Activated naive CD8-positive, alpha-beta T cell treated with anti-CD3 and anti-CD28 coated beads, Interleukin-2, amount 10 ng/mL, durations not matched to agents 7 days and 5 days (primary cell): ENCODE measurements at regions not wholly inside any gene's neighbourhood (a gene's known extent, or its start where the extent isn't known, plus 50 kb on each side); places are given as distances from the start of the nearest gene placed in this dataset.

Source experiments
- ATAC-seq: fragments of 150-1000 bp; cut with Tn5 transposase; one replicate; pipeline ENCODE4 v1.10.0; 2021; ENCODE audit warnings: low read depth, moderate library complexity
- POLR2A ChIA-PET: fragments of 350-600 bp; sonication (Branson Sonifier 250); formaldehyde crosslinking; loops from one replicate; lab custom pipeline; 2021; ENCODE audit warnings: antibody characterized with exemption; lab: Charles Lee
- DNase-seq: peaks from one replicate; pipeline ENCODE4 v3.0.0; 2021
- H3K27ac Mint-ChIP-seq: one replicate; pipeline ENCODE4 v1.8.0; 2022; ENCODE audit warnings: mild to moderate bottlenecking, mixed read lengths
- H3K27me3 Mint-ChIP-seq: one replicate; pipeline ENCODE4 v1.8.0; 2022; ENCODE audit warnings: mild to moderate bottlenecking, moderate library complexity, mixed read lengths
- H3K36me3 Mint-ChIP-seq: one replicate; pipeline ENCODE4 v1.8.0; 2021; ENCODE audit warnings: mild to moderate bottlenecking, mixed read lengths
- H3K4me1 Mint-ChIP-seq: one replicate; pipeline ENCODE4 v1.8.0; 2021; ENCODE audit warnings: mixed read lengths
- H3K4me3 Mint-ChIP-seq: one replicate; pipeline ENCODE4 v1.8.0; 2022; ENCODE audit warnings: mild to moderate bottlenecking, moderate library complexity, mixed read lengths
- H3K9me3 Mint-ChIP-seq: one replicate; pipeline ENCODE4 v1.8.0; 2021; ENCODE audit warnings: mixed read lengths

- H3K4me1 Mint-ChIP-seq: no peaks in the 10 kb centered on the region
- no peaks in the 10 kb centered on the region for H3K9me3 Mint-ChIP-seq
- no peaks in the 10 kb centered on the region for H3K36me3 Mint-ChIP-seq
- no peak for ATAC-seq
- POLR2A ChIA-PET: no interaction called here
- DNase-seq: no peak
- no peak overlapping the region for H3K4me3 Mint-ChIP-seq
- H3K27me3 Mint-ChIP-seq: peaks cover 5% of the 10 kb centered on the region
- H3K27ac Mint-ChIP-seq: no peak overlapping the region
These were observed 1505.2 kb downstream of the TBC1D22A start for GRCh38 chr22:48267681-48268080.

DNA sequence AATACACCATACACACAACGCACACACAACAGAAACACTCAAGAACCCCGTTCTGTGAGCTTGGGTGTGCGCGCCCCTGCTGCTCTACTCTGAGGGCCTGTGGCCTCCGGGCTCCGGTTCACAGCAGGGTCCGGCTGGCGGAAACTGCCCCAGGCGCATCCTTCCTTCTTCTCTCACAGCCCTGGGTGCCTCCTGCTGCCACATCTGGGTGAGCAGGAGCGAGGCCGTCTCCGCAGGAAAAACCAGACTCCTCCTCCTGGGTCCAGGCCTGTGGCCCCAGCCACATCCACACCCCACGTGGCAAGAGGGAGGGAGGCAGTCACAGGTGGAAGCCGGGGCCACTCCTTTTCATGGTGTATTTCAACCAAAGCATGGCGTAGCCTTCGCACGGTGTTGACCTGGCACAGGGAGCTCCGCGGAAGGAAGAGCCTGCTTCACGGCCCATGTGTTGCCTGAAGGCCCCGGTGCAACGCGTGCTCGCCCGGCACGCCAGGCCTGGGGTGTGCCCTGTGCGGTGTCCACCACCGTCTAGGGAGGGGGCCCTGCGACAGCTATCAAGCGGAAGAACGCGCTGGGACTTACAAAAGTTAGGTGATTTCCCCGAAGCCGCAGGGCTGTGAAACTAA, 1502.7 kb downstream of the TBC1D22A start:
- POLR2A ChIA-PET: no interaction called here
- no peaks in the 10 kb centered on the region for H3K9me3 Mint-ChIP-seq

DNA sequence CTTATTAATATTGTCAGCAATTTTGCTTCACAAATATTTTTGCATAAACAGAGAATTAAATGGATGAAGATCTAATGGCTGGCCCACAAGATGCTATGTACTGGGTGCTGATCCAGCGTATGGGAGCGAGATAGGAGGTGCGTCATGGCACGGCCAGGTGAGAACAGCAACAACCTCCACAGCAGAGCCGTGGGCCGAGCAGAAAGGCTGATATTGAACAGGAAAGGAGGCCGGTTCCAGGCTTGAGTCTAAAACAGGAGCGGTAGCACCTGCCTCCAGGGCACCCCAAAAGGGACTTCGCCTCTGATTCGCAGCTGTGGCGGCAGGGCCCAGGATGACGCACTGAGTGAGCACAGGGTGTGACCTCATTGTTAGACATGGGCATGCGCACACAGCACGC, 1502.1 kb downstream of the TBC1D22A start:
- no peaks in the 10 kb centered on the region for H3K9me3 Mint-ChIP-seq
- no peaks in the 10 kb centered on the region for H3K4me1 Mint-ChIP-seq
- no peaks in the 10 kb centered on the region for H3K36me3 Mint-ChIP-seq
- H3K27me3 Mint-ChIP-seq: peaks cover 1% of the 10 kb centered on the region
- POLR2A ChIA-PET: no interaction called here
- no peak overlapping the region for H3K27ac Mint-ChIP-seq
- H3K4me3 Mint-ChIP-seq: no peak overlapping the region
- DNase-seq: no peak
- no peak for ATAC-seq

More for the DNA sequence above, 1502.7 kb downstream of the TBC1D22A start:
- peaks cover 1% of the 10 kb centered on the region for H3K27me3 Mint-ChIP-seq
- no peaks in the 10 kb centered on the region for H3K36me3 Mint-ChIP-seq
- no peak overlapping the region for H3K4me3 Mint-ChIP-seq
- DNase-seq (no peak), ATAC-seq (no peak)
- no peak overlapping the region for H3K27ac Mint-ChIP-seq
- H3K4me1 Mint-ChIP-seq: no peaks in the 10 kb centered on the region

DNA sequence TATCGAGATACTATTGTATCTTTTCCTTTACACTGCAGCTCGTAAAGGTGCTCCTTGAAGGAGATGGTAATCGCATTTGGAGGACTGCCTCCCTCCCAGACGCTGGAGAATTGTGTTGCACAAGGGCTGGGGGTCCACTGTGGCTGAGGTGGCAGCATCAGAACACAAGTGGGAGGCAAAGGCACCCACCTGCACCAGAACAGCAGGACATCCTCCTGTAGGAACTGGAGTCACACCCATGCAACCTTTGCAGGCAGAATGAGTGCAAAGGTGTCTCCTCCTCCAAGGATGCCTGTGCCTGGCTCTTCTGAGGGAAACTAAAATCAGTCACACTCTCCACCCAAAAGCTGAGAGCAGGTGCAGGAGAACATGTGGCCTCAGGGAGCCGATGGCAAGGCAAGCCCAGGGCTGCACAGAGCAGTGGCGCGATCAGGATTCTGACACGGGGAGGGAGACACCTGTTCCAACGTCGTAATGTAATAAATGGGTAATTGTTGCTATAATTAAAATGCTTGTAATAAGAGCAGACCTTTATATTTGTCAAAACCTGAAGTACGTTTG, 1501.4 kb downstream of the TBC1D22A start:
- no peak for ATAC-seq
- Mint-ChIP-seq H3K9me3 (no peaks in the 10 kb centered on the region), H3K27me3 (no peaks in the 10 kb centered on the region), H3K36me3 (no peaks in the 10 kb centered on the region), H3K4me1 (no peaks in the 10 kb centered on the region), H3K27ac (no peak overlapping the region), H3K4me3 (no peak overlapping the region)
- POLR2A ChIA-PET: no interaction called here
- no peak for DNase-seq

GRCh38 chr22:48263431-48263765, 1500.9 kb downstream of the TBC1D22A start:
- H3K27ac Mint-ChIP-seq: no peak overlapping the region

GRCh38 chr22:48262596-48263430, 1500.4 kb downstream of the TBC1D22A start:
- POLR2A ChIA-PET: no interaction called here
- ATAC-seq (no peak), DNase-seq (no peak)
- Mint-ChIP-seq H3K36me3 (no peaks in the 10 kb centered on the region), H3K27me3 (no peaks in the 10 kb centered on the region), H3K27ac (no peak overlapping the region), H3K4me1 (no peaks in the 10 kb centered on the region), H3K9me3 (no peaks in the 10 kb centered on the region), H3K4me3 (no peak overlapping the region)

More at GRCh38 chr22:48263431-48263765, 1500.9 kb downstream of the TBC1D22A start:
- no peaks in the 10 kb centered on the region for H3K27me3 Mint-ChIP-seq
- no peaks in the 10 kb centered on the region for H3K36me3 Mint-ChIP-seq
- DNase-seq (no peak), ATAC-seq (no peak)
- POLR2A ChIA-PET: no interaction called here
- no peaks in the 10 kb centered on the region for H3K9me3 Mint-ChIP-seq
- no peak overlapping the region for H3K4me3 Mint-ChIP-seq
- no peaks in the 10 kb centered on the region for H3K4me1 Mint-ChIP-seq

GRCh38 chr22:48261706-48262105, 1499.3 kb downstream of the TBC1D22A start:
- DNase-seq (no peak), ATAC-seq (no peak)
- Mint-ChIP-seq H3K27ac (no peak overlapping the region), H3K4me3 (no peak overlapping the region), H3K36me3 (no peaks in the 10 kb centered on the region), H3K9me3 (no peaks in the 10 kb centered on the region), H3K4me1 (no peaks in the 10 kb centered on the region), H3K27me3 (no peaks in the 10 kb centered on the region)
- POLR2A ChIA-PET: no interaction called here

DNA sequence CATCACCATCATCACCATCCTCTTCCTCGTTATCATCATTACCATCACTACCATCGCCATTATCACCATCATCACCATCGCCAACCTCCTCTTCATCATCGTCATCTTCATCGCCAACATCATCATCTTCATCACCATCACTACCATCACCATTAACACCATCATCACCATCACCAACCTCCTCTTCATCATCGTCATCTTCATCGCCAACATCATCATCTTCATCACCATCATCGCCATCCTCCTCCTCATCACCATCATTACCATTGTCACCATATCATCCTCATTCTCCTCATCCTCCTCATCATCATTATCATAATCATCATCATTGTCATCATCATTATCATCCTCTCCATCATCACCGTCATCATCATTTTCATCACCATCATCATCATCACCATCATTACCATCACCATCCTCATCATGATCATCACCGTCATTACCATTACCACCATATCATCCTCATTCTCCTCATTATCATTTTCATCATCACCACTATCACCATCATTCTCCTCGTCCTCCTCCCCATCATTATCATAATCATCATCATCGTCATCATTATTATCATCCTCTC, 1498.7 kb downstream of the TBC1D22A start:
- Mint-ChIP-seq H3K27ac (no peak overlapping the region), H3K9me3 (no peaks in the 10 kb centered on the region), H3K36me3 (no peaks in the 10 kb centered on the region), H3K4me3 (no peak overlapping the region), H3K27me3 (no peaks in the 10 kb centered on the region), H3K4me1 (no peaks in the 10 kb centered on the region)
- ATAC-seq: no peak
- no peak for DNase-seq
- POLR2A ChIA-PET: no interaction called here

DNA sequence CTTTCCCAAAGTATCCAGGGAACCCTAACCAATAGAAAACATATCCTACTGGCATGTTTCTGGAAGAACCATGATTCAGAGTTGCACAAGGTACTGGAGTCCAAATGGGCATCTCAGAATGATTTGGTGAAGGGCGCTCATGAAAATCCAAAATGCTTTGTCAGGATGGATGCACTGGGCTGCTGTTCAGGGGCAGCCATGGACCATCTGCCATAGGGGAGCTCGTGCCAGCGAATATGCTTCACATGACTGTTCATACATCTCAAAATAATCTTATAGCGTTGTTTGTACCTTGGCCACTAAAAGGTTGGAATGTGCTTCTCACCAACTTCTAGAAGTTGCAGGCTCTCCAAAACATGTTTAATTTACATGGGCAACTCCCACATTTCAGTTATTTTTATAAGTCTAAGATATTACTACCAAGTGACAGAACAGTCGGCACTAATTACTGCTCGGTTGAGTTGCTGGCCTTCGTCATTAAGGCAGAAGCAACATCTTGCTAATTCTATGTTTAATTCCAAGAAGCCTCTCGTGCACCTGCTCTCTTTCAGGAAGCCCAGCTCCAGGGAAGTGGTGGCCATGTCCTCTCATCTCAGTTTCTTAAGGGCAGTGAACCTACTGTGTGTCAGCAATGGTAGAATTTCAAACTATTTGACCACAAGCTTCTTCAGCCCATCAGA, 1497.7 kb downstream of the TBC1D22A start:
- Mint-ChIP-seq H3K4me1 (no peaks in the 10 kb centered on the region), H3K9me3 (no peaks in the 10 kb centered on the region), H3K27me3 (no peaks in the 10 kb centered on the region), H3K4me3 (no peak overlapping the region), H3K36me3 (no peaks in the 10 kb centered on the region), H3K27ac (no peak overlapping the region)
- POLR2A ChIA-PET: no interaction called here
- no peak for ATAC-seq
- no peak for DNase-seq

GRCh38 chr22:48258811-48259210, 1496.4 kb downstream of the TBC1D22A start:
- Mint-ChIP-seq H3K36me3 (no peaks in the 10 kb centered on the region), H3K9me3 (no peaks in the 10 kb centered on the region), H3K27me3 (peaks cover 2% of the 10 kb centered on the region), H3K4me3 (no peak overlapping the region), H3K4me1 (no peaks in the 10 kb centered on the region), H3K27ac (no peak overlapping the region)
- DNase-seq: no peak
- POLR2A ChIA-PET: no interaction called here
- no peak for ATAC-seq

GRCh38 chr22:48258064-48258701, 1495.7 kb downstream of the TBC1D22A start:
- no peaks in the 10 kb centered on the region for H3K9me3 Mint-ChIP-seq
- ATAC-seq (no peak), DNase-seq (no peak)
- no peaks in the 10 kb centered on the region for H3K36me3 Mint-ChIP-seq
- H3K4me1 Mint-ChIP-seq: no peaks in the 10 kb centered on the region
- no peak overlapping the region for H3K4me3 Mint-ChIP-seq
- peaks cover 5% of the 10 kb centered on the region for H3K27me3 Mint-ChIP-seq
- POLR2A ChIA-PET: no interaction called here
- H3K27ac Mint-ChIP-seq: no peak overlapping the region

- H3K36me3 Mint-ChIP-seq: no peaks in the 10 kb centered on the region
- no peaks in the 10 kb centered on the region for H3K9me3 Mint-ChIP-seq
- ATAC-seq (no peak), DNase-seq (no peak)
- POLR2A ChIA-PET: no interaction called here
- no peaks in the 10 kb centered on the region for H3K4me1 Mint-ChIP-seq
- H3K27me3 Mint-ChIP-seq: peaks cover 5% of the 10 kb centered on the region
- no peak overlapping the region for H3K27ac Mint-ChIP-seq
- H3K4me3 Mint-ChIP-seq: no peak overlapping the region
These were observed 1495.2 kb downstream of the TBC1D22A start for GRCh38 chr22:48257685-48258055.
